Keratinocyte (primary cell): ENCODE measurements at regions not wholly inside any gene's neighbourhood (a gene's known extent, or its start where the extent isn't known, plus 50 kb on each side); places are given as distances from the start of the nearest gene placed in this dataset.

Source experiments
- EZH2 ChIP-seq: IDR thresholded peaks from one replicate; pipeline ENCODE4 v1.6.1; 2012; ENCODE audit warnings: inconsistent platforms, mild to moderate bottlenecking, low read length, moderate library complexity
- TF ChIP-seq, protein P1 (sequence below), 3 experiments: IDR thresholded peaks in 1 of 3; conservative IDR thresholded peaks in 1 of 3; optimal IDR thresholded peaks in 1 of 3; 2 replicates in 2 of 3; 3 replicates in 1 of 3; pipeline versions ENCODE3 to v1.5.1; 2011; ENCODE audit warnings: low read length in 3 of 3, mild to moderate bottlenecking in 3 of 3, moderate library complexity in 2 of 3, control low read depth in 1 of 3, inconsistent platforms in 1 of 3; ENCODE audit not compliant: insufficient read depth in 2 of 3; ENCODE audit errors: extremely low read depth in 1 of 3

DNA sequence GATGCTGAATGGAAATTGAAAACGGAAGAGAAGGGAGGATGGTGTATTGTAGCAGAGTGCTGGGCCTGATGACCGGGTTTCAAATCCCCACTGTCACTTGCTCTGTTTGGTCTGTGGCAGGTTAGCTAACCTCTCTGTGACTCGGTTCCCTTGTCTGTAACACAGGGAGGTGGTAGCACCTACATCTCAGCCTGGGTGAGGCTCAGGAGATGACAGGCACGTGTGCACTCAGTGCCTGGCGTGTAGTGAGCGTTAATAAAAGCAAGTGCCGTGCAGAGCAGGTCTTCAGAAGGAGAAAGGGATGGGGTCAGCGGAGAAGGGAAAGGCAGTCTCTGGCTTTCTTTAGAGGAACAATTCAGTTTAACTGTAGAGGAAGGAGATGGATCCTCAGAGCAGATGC, 125.5 kb upstream of the SMIM21 start:
- TF ChIP-seq, protein P1, sequence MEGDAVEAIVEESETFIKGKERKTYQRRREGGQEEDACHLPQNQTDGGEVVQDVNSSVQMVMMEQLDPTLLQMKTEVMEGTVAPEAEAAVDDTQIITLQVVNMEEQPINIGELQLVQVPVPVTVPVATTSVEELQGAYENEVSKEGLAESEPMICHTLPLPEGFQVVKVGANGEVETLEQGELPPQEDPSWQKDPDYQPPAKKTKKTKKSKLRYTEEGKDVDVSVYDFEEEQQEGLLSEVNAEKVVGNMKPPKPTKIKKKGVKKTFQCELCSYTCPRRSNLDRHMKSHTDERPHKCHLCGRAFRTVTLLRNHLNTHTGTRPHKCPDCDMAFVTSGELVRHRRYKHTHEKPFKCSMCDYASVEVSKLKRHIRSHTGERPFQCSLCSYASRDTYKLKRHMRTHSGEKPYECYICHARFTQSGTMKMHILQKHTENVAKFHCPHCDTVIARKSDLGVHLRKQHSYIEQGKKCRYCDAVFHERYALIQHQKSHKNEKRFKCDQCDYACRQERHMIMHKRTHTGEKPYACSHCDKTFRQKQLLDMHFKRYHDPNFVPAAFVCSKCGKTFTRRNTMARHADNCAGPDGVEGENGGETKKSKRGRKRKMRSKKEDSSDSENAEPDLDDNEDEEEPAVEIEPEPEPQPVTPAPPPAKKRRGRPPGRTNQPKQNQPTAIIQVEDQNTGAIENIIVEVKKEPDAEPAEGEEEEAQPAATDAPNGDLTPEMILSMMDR (optimal IDR thresholded peaks at IDR 0.05 in 1 of 3, IDR thresholded peaks at IDR 0.05 in 1 of 3, conservative IDR thresholded peaks at IDR 0.05 in 1 of 3; ENCODE audit: extremely low read depth in 1 of 3, insufficient read depth in 2 of 3, low read length in 3 of 3), result no peak
- TF ChIP-seq EZH2, result no peak
